SK-MEL-5 (cell line): ENCODE measurements at regions not wholly inside any gene's neighbourhood (a gene's known extent, or its start where the extent isn't known, plus 50 kb on each side); places are given as distances from the start of the nearest gene placed in this dataset.
A peak's percentile ranks its signal among the peaks of the same experiment; 100 is the strongest.
"Not testable (repeated sequence)": the region's sequence is repeated elsewhere in the genome, so short reads cannot be mapped to it uniquely, and the experiment has no call there.

Source experiments
- DNase-seq: peaks from one replicate; pipeline ENCODE4 v3.0.0-alpha.2; 2016; ENCODE audit warnings: low read depth, low spot score
- in situ Hi-C: cut with HindIII; loops from 2 replicates; pipeline ENCODE4 v1.10.0; 2016; ENCODE audit warnings: low sequenced_read_pairs, high pct_unique_total_duplicates, low pct_unique_long_range_greater_than_20kb

DNA sequence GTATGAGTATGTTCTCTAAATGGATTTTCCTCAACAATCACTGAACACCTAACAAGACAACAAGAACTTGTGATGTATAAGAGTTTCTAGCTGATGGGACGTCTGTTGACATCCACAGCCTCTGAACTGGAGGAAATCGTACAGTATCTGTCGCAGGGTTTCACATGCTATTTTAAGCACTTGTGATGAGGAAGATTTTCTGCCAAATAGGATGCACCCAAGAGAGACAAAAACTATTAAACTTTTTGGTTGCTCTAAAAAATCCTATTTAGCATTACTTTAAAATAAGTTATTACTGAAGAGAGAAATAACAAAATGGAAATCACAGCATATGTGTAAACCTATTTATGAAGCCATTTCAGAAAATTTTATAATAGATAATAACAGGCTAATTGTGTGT, 356.1 kb upstream of the SLC7A11 start:
- in situ Hi-C loops: no loop called here
- no peak for DNase-seq

DNA sequence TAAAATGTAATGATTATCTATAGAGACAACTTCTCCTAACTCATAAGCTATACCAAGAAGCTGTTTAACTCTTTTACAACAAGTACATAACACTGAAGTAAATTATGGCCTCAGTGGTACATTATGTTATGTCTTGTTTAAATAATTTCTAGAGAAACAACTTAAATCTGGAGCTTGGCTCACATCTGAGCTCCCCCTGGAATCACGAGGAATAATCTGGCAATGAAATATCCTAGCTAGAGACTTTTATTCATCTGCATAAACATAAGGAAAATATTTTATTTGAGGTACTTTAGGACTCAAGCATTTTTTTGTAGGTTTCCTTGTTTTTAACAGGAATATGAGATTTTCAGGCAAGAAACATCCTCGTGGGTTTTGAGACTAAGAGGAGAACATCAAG, 354.7 kb upstream of the SLC7A11 start:
- DNase-seq: no peak
- in situ Hi-C loops: no loop called here

DNA sequence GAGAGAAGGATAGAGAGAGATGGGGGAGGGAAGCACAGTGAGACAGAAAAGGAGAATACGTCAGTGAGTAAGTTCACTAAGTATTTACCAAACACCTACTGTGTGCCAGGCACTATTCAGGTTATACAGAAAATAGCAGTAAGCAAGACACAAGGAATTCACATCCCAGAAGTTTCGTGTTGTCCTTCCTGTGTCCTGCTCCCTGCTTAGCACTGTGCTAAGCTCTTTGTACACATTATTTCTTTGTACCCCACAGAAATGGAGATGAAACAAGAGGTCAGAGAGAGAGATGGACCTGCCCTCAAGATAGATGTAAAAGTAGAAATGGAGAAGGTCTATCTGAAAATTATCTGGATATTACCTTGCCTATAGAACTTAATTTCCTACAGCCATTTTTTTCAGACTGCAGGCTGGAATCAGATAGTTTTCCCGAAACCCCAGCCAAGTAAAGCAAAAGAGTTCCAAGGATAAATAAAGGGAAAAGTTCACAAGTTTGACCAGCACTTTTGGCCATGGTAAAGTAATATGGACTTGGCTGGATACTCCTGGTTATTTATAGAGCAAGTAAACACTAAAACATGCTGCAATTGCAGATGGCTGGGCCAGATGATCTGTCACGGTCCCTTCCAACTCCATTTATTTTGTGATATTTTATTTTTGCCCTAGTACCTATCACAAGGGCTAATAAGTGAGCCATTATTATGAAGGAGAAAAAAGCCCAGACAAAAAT, 353.7 kb upstream of the SLC7A11 start:
- in situ Hi-C loops: no loop called here
- DNase-seq: no peak

DNA sequence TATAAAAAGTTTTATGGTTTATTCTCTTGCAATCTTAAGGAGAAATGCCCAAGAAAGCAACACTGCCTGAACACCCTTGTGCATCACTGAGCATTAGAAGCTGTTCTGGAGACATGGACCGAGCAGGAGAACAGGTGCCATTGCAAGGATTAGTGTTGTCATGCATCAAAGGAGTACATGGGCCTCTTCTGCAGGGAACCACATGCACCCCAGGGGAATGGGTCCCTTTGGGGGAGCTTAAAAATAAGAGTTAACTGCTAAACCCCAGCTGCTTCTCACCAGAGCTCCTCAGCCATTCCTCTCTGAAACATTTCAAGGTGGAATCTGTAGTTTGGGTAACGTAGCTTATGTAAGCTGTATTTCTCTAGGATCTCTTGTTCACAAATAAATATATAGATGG, 353.0 kb upstream of the SLC7A11 start:
- DNase-seq: no peak
- in situ Hi-C loops: no loop called here

DNA sequence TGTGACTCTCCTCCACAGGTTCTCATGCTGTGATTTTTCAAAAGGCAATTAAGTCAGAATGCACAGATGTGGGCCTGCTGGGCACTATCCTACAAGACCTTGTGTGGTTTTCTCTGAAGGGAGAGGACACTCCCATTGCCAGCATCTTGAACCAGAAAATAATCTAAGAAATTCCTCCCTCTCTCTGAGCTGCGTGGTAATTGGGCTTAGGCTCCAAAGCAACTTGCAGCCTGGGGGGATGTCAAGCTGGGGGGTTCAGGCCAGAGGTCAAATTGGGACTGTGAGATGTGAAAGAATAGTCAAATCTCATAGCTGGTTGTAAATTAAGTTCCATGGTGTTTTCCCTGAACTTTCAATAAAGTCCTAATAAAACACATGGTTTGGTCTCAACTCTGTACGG, 350.6 kb upstream of the SLC7A11 start:
- no peak for DNase-seq
- in situ Hi-C loops: no loop called here

DNA sequence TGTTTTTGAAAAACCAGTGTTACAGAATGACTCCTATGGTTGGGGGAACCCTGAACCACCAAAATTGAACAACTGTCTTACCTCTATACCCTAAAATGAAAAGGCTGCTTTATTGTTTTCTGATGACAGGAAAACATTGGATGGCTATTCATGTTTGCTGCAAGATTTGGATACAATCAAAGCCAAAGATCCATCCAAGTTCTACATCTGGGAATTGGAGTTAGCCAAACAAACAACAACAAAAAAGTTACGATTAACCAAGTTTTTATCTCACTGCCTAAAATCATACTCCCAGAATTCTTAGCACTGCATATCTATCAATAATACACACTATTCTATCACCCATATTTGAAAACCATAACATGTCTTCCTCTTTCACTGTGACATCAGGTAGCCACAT, 349.7 kb upstream of the SLC7A11 start:
- no peak for DNase-seq
- in situ Hi-C loops: no loop called here

DNA sequence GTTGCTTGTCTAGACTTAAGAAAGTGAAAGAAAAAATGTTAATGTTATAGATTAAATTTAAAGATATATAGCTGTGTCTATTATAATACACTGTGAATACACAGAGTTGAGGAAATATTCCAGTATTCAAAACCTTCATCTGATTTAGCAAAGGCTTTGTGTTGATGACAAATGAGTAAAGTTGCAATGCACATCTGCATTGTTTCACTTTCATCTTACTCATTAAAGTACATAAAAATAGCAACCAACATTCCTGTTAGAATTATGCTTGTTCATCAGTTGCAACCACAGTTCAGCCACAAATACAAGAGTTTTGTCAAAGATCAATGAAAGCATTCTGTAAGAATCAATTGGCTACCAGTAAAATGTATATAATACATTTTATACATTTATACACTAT, 346.4 kb upstream of the SLC7A11 start:
- DNase-seq: no peak
- in situ Hi-C loops: no loop called here

DNA sequence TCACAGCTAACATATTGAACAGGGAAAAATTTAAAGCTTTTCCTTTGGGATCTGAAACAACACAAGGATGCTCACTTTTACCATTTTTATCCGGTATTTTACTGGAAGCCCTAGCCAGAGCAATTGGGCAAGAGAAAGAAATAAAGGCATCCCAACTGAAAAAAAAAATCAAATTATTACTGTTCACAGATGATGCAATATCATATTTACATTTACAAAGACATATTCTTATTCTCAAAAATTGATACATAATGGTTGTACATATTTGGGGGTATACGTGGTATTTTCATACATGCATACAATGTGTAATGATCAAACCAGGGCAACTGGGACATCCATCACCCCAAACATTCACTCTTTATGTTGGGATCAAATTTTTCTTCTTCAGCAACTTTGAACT, 337.0 kb upstream of the SLC7A11 start:
- in situ Hi-C loops: no loop called here

DNA sequence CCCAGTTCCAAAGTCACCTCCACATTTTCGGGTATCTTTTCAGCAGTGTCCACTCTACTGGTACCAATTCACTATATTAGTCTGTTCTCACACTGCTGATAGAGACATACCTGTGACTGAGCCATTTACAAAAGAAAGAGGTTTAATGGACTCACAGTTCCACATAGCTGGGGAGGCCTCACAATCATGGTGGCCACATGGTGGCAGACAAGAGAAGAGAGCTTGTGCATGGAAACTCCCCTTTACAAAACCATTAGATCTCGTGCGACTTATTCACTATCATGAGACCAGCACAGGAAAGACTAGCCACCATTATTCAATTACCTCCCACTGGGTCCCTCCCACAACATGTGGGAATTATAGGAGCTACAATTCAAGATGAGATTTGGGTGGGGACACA, 335.7 kb upstream of the SLC7A11 start:
- peak; percentile 79 for DNase-seq
- in situ Hi-C loops: not testable (repeated sequence)

More for the DNA sequence above, 337.0 kb upstream of the SLC7A11 start:
- DNase-seq: no peak

DNA sequence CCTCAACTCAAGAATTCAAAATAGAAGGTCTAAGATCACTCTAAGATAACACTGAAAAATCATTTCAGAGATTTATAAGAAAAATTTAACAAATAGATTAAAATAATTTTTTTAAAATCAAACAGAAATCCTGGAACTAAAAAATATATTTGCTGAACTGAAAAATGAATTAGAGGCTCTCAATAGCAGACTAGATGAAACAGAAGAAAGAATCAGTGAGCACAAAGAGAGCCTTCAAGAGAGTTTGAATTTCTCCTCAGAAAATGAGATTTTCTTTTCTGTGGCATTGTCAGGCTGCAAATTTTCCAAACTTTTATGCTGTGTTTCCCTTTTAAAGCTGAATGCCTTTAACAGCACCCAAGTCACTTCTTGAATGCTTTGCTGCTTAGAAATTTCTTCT, 335.0 kb upstream of the SLC7A11 start:
- DNase-seq: no peak
- in situ Hi-C loops: no loop called here

DNA sequence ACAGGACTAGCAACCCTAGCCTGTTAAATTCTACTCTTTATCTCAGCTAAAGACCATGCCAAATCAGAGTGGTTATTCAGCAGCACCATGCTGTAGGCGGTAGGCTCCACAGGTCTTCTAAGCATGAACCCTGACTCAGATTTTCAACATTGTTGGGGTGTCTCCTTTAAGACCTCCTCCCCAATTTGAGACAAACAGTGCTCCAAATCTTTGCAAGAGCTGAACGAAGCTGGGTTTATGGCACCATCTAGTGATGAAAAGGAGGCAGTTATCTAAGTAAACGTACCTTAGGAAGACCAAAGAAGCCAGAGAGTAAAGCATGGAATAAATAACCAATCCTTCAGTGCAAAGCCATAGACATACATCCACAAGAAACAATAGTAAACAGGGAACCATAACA, 334.5 kb upstream of the SLC7A11 start:
- DNase-seq: peak; percentile 70
- in situ Hi-C loops: no loop called here

DNA sequence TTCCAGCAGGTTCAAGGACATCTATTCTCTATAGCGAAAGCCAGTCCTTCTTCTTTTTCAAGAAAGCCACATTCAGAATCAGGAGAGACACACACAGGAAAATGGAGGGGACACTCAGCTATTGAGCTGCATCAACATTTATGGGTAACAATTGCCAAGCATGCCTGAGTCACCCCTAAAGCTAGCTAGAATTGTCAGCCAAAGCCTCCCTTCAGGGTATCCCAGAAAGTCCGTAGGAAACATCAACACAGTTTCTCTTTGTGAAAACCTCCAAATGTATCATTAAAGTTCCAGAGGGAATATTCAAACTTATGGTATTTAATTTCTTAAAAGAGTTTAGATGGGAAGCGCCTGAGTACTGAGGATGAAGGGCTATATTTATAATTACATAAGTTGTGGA, 331.1 kb upstream of the SLC7A11 start:
- in situ Hi-C loops: no loop called here
- no peak for DNase-seq

DNA sequence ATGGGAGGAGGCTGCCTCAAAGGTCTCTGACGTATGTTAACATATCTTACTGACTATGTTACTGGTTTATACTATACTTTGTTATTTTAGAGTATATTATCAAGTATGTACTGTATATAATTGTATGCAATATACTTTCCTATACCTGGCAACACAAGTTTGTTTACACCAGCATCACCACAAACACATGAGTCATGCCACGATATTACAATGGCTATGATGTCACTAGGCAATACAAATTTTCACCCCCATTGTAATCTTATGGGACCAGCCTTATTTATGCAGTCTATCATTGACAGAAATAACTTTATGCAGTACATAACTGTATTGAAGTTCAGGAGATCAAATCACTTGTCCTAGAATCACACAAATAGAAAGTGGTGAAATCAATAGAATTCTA, 329.9 kb upstream of the SLC7A11 start:
- in situ Hi-C loops: no loop called here
- DNase-seq: no peak

DNA sequence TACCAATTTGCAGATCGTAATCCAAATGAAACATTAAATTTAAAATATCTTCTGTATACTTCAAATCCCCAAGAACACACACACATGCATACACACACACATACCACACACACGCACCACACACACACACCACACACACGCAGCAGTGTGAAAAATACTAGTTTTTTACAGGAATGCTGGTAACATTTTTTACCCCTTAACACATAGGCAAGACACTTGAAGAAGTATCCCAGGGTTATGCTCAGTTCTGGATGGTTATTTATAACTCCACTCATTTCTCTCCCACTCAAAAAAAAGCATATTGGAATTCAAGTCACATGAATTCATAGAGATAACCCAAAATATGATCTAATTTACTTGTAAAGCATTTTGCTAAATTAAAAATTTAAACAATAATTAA, 325.5 kb upstream of the SLC7A11 start:
- in situ Hi-C loops: no loop called here
- DNase-seq: no peak

DNA sequence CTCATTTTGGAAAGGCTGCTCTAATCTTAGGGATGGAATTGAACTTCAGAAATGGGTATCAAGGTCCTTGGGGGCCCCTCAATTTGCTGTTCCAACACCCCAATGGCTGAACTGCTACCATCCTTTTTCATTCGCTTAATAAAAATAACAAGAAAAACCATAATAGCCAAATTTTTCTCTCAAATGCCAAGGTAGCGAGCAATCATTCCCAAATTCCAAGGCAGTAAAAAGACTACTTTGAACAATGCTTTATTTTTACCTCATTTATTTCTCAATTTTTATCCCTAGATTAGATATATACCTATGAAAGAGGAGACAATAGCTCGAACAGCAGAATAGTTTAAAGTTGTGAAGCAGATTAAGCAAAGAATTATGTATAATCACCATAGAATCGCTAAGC, 323.4 kb upstream of the SLC7A11 start:
- no peak for DNase-seq
- in situ Hi-C loops: no loop called here

DNA sequence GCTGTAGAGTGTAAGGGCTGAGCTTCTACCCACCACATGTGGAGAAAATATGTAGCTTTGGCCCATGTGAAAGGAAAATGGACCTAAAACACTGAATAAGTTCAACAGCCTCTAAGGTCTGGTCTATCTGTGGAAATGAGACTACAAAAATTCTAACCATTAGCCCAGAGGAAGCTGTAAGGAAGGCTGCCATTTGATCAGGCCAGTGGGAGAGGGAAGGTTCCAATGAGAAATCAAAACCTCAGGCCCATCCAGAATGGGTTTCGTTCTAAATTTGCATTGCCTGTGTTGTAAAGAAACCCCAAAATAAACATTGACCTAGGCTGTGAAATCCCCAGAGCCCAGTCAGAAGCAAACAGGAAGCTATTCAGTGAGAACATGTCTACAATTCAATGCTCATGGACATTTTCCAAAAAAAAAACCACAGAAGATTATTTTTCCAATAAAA, 320.4 kb upstream of the SLC7A11 start:
- DNase-seq: no peak
- in situ Hi-C loops: no loop called here

DNA sequence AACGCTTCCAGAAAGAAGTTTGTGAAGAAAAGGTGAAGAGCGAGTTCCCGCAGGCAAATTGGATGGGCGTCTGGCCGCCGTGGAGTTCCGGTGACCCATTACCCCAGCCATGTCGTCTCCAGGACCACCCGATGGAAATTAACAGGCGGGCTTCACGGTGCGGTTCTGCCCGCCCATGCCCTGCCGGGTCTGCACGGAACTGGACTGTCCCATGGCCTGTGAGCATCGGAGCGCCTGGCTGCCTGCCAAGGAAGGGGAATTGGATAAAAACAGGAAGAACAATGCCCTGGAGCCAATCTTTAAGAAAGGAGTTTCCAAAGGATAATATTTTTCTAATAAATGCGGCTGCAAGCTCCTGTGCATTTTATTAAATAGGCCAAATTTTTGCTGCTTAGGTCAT, 319.8 kb upstream of the SLC7A11 start:
- no peak for DNase-seq
- in situ Hi-C loops: no loop called here

DNA sequence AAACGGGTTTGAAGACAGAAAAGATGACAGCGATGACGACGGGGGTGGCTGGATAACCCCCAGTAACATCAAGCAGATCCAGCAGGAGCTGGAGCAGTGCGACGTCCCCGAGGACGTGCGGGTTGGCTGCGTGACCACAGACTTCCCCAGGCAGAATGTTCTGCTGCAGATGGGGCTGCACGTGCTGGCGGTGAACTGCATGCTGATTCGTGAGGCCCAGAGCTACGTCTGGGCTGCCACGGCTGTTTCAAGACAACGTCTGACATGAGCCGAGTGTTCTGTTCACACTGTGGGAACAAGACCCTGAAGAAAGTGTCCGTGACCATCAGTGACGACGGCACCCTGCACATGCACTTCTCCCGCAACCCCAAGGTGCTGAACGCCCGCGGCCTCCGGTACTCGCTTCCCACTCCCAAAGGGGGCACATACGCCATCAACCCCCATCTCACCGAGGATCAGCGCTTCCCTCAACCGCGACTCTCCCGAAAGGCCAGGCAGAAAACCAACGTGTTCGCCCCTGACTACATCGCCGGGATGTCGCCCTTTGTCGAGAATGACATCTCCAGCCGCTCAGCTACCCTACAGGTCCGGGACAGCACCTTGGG, 319.2 kb upstream of the SLC7A11 start:
- DNase-seq: no peak
- in situ Hi-C loops: no loop called here

DNA sequence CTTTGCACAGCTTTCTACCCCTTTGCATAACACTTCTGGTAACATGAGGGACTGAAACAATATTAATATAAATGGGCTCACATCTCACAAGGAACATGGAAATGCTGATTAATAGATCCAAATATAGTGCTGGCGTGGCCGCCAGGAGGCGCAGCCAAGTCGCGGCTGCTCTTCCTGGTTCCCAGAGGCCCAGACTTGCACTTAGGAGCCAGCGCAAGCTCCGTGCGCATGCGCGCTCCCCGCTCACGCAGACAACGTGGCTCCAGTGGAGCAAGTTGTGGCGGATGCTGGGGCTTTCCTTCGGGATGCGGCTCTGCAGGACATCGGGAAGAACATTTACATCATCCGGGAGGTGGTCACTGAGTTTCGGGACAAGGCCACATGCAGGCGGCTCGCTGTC, 318.3 kb upstream of the SLC7A11 start:
- no peak for DNase-seq
- in situ Hi-C loops: no loop called here

DNA sequence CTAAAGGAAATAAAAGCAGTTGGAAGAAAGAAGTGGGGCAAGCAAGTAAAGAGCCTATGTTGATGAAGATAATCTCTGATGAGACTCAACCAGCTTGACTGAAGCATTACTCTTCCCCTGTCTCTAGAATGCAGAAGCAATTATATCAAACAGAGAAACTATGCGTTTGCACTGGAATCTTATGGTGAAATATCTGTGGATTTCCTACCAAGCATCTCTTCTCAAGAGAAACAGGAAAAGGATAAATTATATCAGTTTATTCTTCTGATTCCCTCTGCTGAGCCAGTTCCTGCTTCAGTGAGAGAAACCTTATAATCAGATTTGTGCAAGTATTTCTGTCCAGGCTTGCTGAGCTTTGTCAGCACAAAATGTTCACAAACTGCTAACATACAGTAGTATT, 316.7 kb upstream of the SLC7A11 start:
- DNase-seq: no peak
- in situ Hi-C loops: no loop called here
